ENCODE measurements at regions not wholly inside any gene's neighbourhood (a gene's known extent, or its start where the extent isn't known, plus 50 kb on each side); places are given as distances from the start of the nearest gene placed in this dataset.
"Not testable (repeated sequence)": the region's sequence is repeated elsewhere in the genome, so short reads cannot be mapped to it uniquely, and the experiment has no call there.

GRCh38 chr1:30148676-30149075, 574.7 kb downstream of the MATN1 start:
- intact Hi-C loops (cut with DNase I), result no loop called here
- ATAC-seq, result no peak
- DNase-seq (ENCODE audit: missing footprints), result no peak

GRCh38 chr1:30147188-30147587, 576.2 kb downstream of the MATN1 start:
- intact Hi-C loops (cut with DNase I), result no loop called here
- ATAC-seq (no peak), DNase-seq (ENCODE audit: missing footprints) (no peak)

GRCh38 chr1:30146448-30146847, 576.9 kb downstream of the MATN1 start:
- intact Hi-C loops (cut with DNase I), result no loop called here
- DNase-seq (ENCODE audit: missing footprints) (no peak), ATAC-seq (no peak)

- DNase-seq (ENCODE audit: missing footprints), result no peak
Measured at GRCh38 chr1:30145723-30146303, 577.6 kb downstream of the MATN1 start.

GRCh38 chr1:30144831-30145230, 578.6 kb downstream of the MATN1 start:
- intact Hi-C loops (cut with DNase I), result no loop called here
- ATAC-seq, result no peak
- no peak for DNase-seq (ENCODE audit: missing footprints)

More at GRCh38 chr1:30145723-30146303, 577.6 kb downstream of the MATN1 start:
- no peak for ATAC-seq
- intact Hi-C loops (cut with DNase I), result no loop called here

- DNase-seq (ENCODE audit: missing footprints) (no peak), ATAC-seq (no peak)
- intact Hi-C loops (cut with DNase I), result no loop called here
Measured at GRCh38 chr1:30143517-30143916, 579.9 kb downstream of the MATN1 start.

- DNase-seq (ENCODE audit: missing footprints) (no peak), ATAC-seq (no peak)
- intact Hi-C loops (cut with DNase I), result no loop called here
Measured at GRCh38 chr1:30140566-30140965, 582.8 kb downstream of the MATN1 start.

GRCh38 chr1:30138891-30139290, 584.5 kb downstream of the MATN1 start:
- DNase-seq (ENCODE audit: missing footprints) (no peak), ATAC-seq (no peak)
- intact Hi-C loops (cut with DNase I), result no loop called here

- DNase-seq (ENCODE audit: missing footprints), result no peak
- intact Hi-C loops (cut with DNase I), result no loop called here
- no peak for ATAC-seq
Measured at GRCh38 chr1:30137001-30137400, 586.4 kb downstream of the MATN1 start.

- DNase-seq (ENCODE audit: missing footprints) (no peak), ATAC-seq (no peak)
- intact Hi-C loops (cut with DNase I), result no loop called here
Measured at GRCh38 chr1:30135698-30136097, 587.7 kb downstream of the MATN1 start.

- intact Hi-C loops (cut with DNase I), result no loop called here
- no peak for ATAC-seq
- no peak for DNase-seq (ENCODE audit: missing footprints)
Measured at GRCh38 chr1:30134466-30135217, 588.7 kb downstream of the MATN1 start.

GRCh38 chr1:30133414-30134055, 589.9 kb downstream of the MATN1 start:
- intact Hi-C loops (cut with DNase I), result no loop called here
- ATAC-seq (no peak), DNase-seq (ENCODE audit: missing footprints) (no peak)

GRCh38 chr1:30132602-30133286, 590.6 kb downstream of the MATN1 start:
- ATAC-seq, result no peak
- intact Hi-C loops (cut with DNase I), result no loop called here
- DNase-seq (ENCODE audit: missing footprints), result no peak

- DNase-seq (ENCODE audit: missing footprints); intact Hi-C loops (cut with DNase I); ATAC-seq: not testable (repeated sequence)
Measured at GRCh38 chr1:30130566-30130965, 592.8 kb downstream of the MATN1 start.

- ATAC-seq, result no peak
- intact Hi-C loops (cut with DNase I), result no loop called here
- DNase-seq (ENCODE audit: missing footprints), result no peak
Measured at GRCh38 chr1:30130099-30130498, 593.3 kb downstream of the MATN1 start.

- ATAC-seq (no peak), DNase-seq (ENCODE audit: missing footprints) (no peak)
- intact Hi-C loops (cut with DNase I), result no loop called here
Measured at GRCh38 chr1:30129421-30130055, 593.8 kb downstream of the MATN1 start.

- intact Hi-C loops (cut with DNase I), result no loop called here
- peak; percentile 79 for ATAC-seq
- no peak for DNase-seq (ENCODE audit: missing footprints)
Measured at GRCh38 chr1:30129001-30129408, 594.4 kb downstream of the MATN1 start.

GRCh38 chr1:30126848-30127247, 596.5 kb downstream of the MATN1 start:
- intact Hi-C loops (cut with DNase I), result no loop called here
- ATAC-seq, result no peak

GRCh38 chr1:30125821-30126170, 597.6 kb downstream of the MATN1 start:
- ATAC-seq, result no peak
- no peak for DNase-seq (ENCODE audit: missing footprints)
- intact Hi-C loops (cut with DNase I), result no loop called here

More at GRCh38 chr1:30126848-30127247, 596.5 kb downstream of the MATN1 start:
- no peak for DNase-seq (ENCODE audit: missing footprints)
